Endothelial cell of umbilical vein (primary cell): ENCODE measurements at regions not wholly inside any gene's neighbourhood (a gene's known extent, or its start where the extent isn't known, plus 50 kb on each side); places are given as distances from the start of the nearest gene placed in this dataset.

Experiments
- BruUV-seq: library from RNA; stranded (reverse); fragments of 400-500 nt; replicated peaks from 2 replicates; lab custom pipeline; 2021; lab: Mats Ljungman, UMichigan
- CTCF ChIA-PET: fragments of 300-600, 350-600 bp; sonication (Branson Sonifier 250); formaldehyde crosslinking; loops from one replicate; lab custom pipeline; 2021; ENCODE audit warnings: antibody characterized with exemption, inconsistent platforms; lab: Charles Lee
- POLR2A ChIA-PET: fragments of 300-600, 350-600 bp; sonication (Branson Sonifier 250); formaldehyde crosslinking; loops from one replicate; lab custom pipeline; 2021; ENCODE audit warnings: antibody characterized with exemption, inconsistent platforms; lab: Charles Lee
- DNase-seq: peaks from one replicate; pipeline ENCODE4 v3.0.0-alpha.2; 2011; ENCODE audit warnings: low read depth, low spot score
- FAIRE-seq: peaks from 2 replicates; lab custom pipeline; 2011; peaks lifted over from hg19 to GRCh38; lab: Jason Lieb, UNC
- H2AFZ ChIP-seq: 2 replicates; pipeline ENCODE4 v1.6.0; 2012; ENCODE audit warnings: low read depth, low read length, control low read depth, inconsistent platforms
- H3K27ac ChIP-seq: 2 replicates; pipeline ENCODE4 v1.5.1; 2011; ENCODE audit warnings: low read depth, mild to moderate bottlenecking, control low read depth, low read length, moderate library complexity; ENCODE audit not compliant: insufficient read depth
- H3K27me3 ChIP-seq, 2 experiments: 2 replicates each; pipeline versions ENCODE4 v1.6.0 to v1.6.1; 2011; ENCODE audit warnings: low read length in 2 of 2, mixed read lengths in 1 of 2; ENCODE audit not compliant: control insufficient read depth in 2 of 2, insufficient read depth in 2 of 2
- H3K36me3 ChIP-seq, 2 experiments: 2 replicates in 1 of 2; 3 replicates in 1 of 2; pipeline ENCODE4 v1.5.1; 2011; ENCODE audit warnings: low read length in 2 of 2, mild to moderate bottlenecking in 1 of 2, moderate library complexity in 1 of 2; ENCODE audit not compliant: control insufficient read depth in 2 of 2, insufficient read depth in 2 of 2; ENCODE audit errors: extremely low read depth in 1 of 2
- H3K4me1 ChIP-seq: 3 replicates; pipeline ENCODE4 v1.5.1; 2011; ENCODE audit warnings: mild to moderate bottlenecking, low read length; ENCODE audit not compliant: control insufficient read depth, insufficient read depth; ENCODE audit errors: extremely low read depth
- H3K4me2 ChIP-seq: 2 replicates; pipeline ENCODE4 v1.6.1; 2011; ENCODE audit warnings: low read length, control low read depth, mixed read lengths; ENCODE audit not compliant: insufficient read depth
- H3K4me3 ChIP-seq, 3 experiments: fragments of 200-600 bp in 1 of 3; sonication (generic), shearing (Covaris generic) in 1 of 3; replicated peaks in 1 of 3; 2 replicates each; pipeline ENCODE4 v1.5.1; 2011 to 2016; ENCODE audit warnings: control low read depth in 3 of 3, low read length in 3 of 3, mild to moderate bottlenecking in 2 of 3, inconsistent platforms in 1 of 3, low read depth in 1 of 3, moderate library complexity in 1 of 3; ENCODE audit not compliant: insufficient read depth in 1 of 3
- H3K79me2 ChIP-seq: 2 replicates; pipeline ENCODE4 v1.6.0; 2012; ENCODE audit warnings: low read length, inconsistent platforms; ENCODE audit not compliant: control insufficient read depth, insufficient read depth
- H3K9ac ChIP-seq: replicated peaks from 2 replicates; pipeline ENCODE3; 2011; ENCODE audit warnings: low read length, control low read depth; ENCODE audit not compliant: insufficient read depth; ENCODE audit errors: extremely low read depth
- H3K9me1 ChIP-seq: replicated peaks from 3 replicates; pipeline ENCODE4 v1.6.0; 2011; ENCODE audit warnings: mild to moderate bottlenecking, low read length; ENCODE audit not compliant: control insufficient read depth, insufficient read depth; ENCODE audit errors: extremely low read depth
- H3K9me3 ChIP-seq: replicated peaks from 2 replicates; pipeline ENCODE4 v1.5.1; 2012; ENCODE audit warnings: low read length, inconsistent platforms; ENCODE audit not compliant: control insufficient read depth, insufficient read depth
- H4K20me1 ChIP-seq: replicated peaks from 2 replicates; pipeline ENCODE3; 2011; ENCODE audit warnings: mild to moderate bottlenecking, low read length; ENCODE audit not compliant: control insufficient read depth, insufficient read depth; ENCODE audit errors: extremely low read depth
- CTCF ChIP-seq, 2 donors: IDR thresholded peaks; 1 replicate in 1 of 2; 2 replicates in 1 of 2; pipeline ENCODE4 v1.5.1; 2011; ENCODE audit warnings: low read length in 2 of 2, mild to moderate bottlenecking in 2 of 2, moderate library complexity in 2 of 2, control low read depth in 1 of 2, inconsistent platforms in 1 of 2, low read depth in 1 of 2; ENCODE audit not compliant: insufficient read depth in 1 of 2; ENCODE audit errors: extremely low read depth in 1 of 2
- EZH2 ChIP-seq: IDR thresholded peaks from 2 replicates; pipeline ENCODE4 v1.6.1; 2012; ENCODE audit warnings: borderline replicate concordance, low read depth, mild to moderate bottlenecking, moderate library complexity, low read length, inconsistent platforms; ENCODE audit not compliant: severe bottlenecking
- FOS ChIP-seq: IDR thresholded peaks from 2 replicates; pipeline ENCODE4 v1.6.1; 2011; ENCODE audit warnings: mild to moderate bottlenecking, low read length, moderate library complexity, borderline replicate concordance; ENCODE audit not compliant: insufficient read depth
- GATA2 ChIP-seq: IDR thresholded peaks from 2 replicates; pipeline ENCODE4 v1.7.0; 2011; ENCODE audit warnings: low read depth, mild to moderate bottlenecking, moderate library complexity, mixed read lengths, low read length; ENCODE audit not compliant: insufficient read length, insufficient read depth
- JUN ChIP-seq: IDR thresholded peaks from 2 replicates; pipeline ENCODE4 v1.6.1; 2011; ENCODE audit warnings: borderline replicate concordance, low read depth; ENCODE audit not compliant: insufficient read length, insufficient read depth
- MAX ChIP-seq: IDR thresholded peaks from 2 replicates; pipeline ENCODE4 v1.6.1; 2011; ENCODE audit not compliant: insufficient read depth, insufficient read length
- MYC ChIP-seq: IDR thresholded peaks from one replicate; pipeline ENCODE4 v1.6.1; 2011; ENCODE audit warnings: mild to moderate bottlenecking, low read depth, low read length
- POLR2A ChIP-seq: IDR thresholded peaks from 2 replicates; pipeline ENCODE4 v1.6.1; 2012; ENCODE audit warnings: low read depth, mild to moderate bottlenecking, control low read depth, low read length
- POLR2AphosphoS5 ChIP-seq: IDR thresholded peaks from 2 replicates; pipeline ENCODE4 v1.6.1; 2012; ENCODE audit warnings: low read depth, mild to moderate bottlenecking, control low read depth, low read length, moderate library complexity; ENCODE audit not compliant: insufficient read depth
- dilution Hi-C: fragments of 300-500 bp; cut with MboI; formaldehyde crosslinking; loops from one replicate; pipeline ENCODE4 v1.15.0; 2019; ENCODE audit warnings: low sequenced_read_pairs; ENCODE audit not compliant: extremely low pct_ligation_motif_present
- intact Hi-C: fragments of 100-400 bp; cut with micrococcal nuclease; formaldehyde crosslinking; loops from one replicate; pipeline ENCODE4 v1.10.0; 2022

- intact Hi-C loops: no loop called here
- no peaks in the 10 kb centered on the region for H3K36me3 ChIP-seq
- no TSS peak for BruUV-seq
- no peak for DNase-seq
- TF ChIP-seq POLR2AphosphoS5 (no peak), CTCF (IDR thresholded peaks at IDR 0.05; ENCODE audit: extremely low read depth in 1 of 2, insufficient read depth in 1 of 2, low read depth in 1 of 2, low read length in 2 of 2) (no peak), POLR2A (no peak), FOS (no peak), JUN (no peak), MAX (no peak), EZH2 (no peak), GATA2 (no peak), MYC (no peak)
- ChIA-PET CTCF (no interaction called here), POLR2A (no interaction called here)
- H3K27ac ChIP-seq: no peak overlapping the region
- no peaks in the 10 kb centered on the region for H4K20me1 ChIP-seq
- dilution Hi-C loops: no loop called here
- H3K9ac ChIP-seq: no peak overlapping the region
- H3K4me1 ChIP-seq: no peaks in the 10 kb centered on the region
- no peaks in the 10 kb centered on the region for H3K27me3 ChIP-seq
- FAIRE-seq: no peak
- no peak overlapping the region for H3K4me2 ChIP-seq
- no peaks in the 10 kb centered on the region for H3K79me2 ChIP-seq
- H3K9me1 ChIP-seq: no peaks in the 10 kb centered on the region
- no peaks in the 10 kb centered on the region for H3K9me3 ChIP-seq
- no peak overlapping the region for H2AFZ ChIP-seq
- no peak overlapping the region for H3K4me3 ChIP-seq
Measured at GRCh38 chr18:53745224-53745967, 479.1 kb downstream of the MBD2 start.
